MM.1S (cell line): ENCODE measurements at regions not wholly inside any gene's neighbourhood (a gene's known extent, or its start where the extent isn't known, plus 50 kb on each side); places are given as distances from the start of the nearest gene placed in this dataset.

Source experiments
- CTCF ChIP-seq: fragments of 300-600 bp; sonication (generic); IDR thresholded peaks from 2 replicates; pipeline ENCODE4 v1.5.1; 2016; ENCODE audit warnings: antibody characterized with exemption, low read length, mixed read lengths
- EZH2phosphoT487 ChIP-seq: fragments of 300-600 bp; sonication (generic); IDR thresholded peaks from 2 replicates; pipeline ENCODE4 v1.6.1; 2018; ENCODE audit warnings: antibody characterized with exemption, low read length

GRCh38 chr5:38168029-38168428 is 90.3 kb upstream of the EGFLAM start:
- TF ChIP-seq CTCF, result no peak
- TF ChIP-seq EZH2phosphoT487, result no peak
